IMR-90 (cell line): ENCODE measurements at regions not wholly inside any gene's neighbourhood (a gene's known extent, or its start where the extent isn't known, plus 50 kb on each side); places are given as distances from the start of the nearest gene placed in this dataset.

ENCODE experiments used
- ATAC-seq: fragments of 200-7000 bp; cut with Tn5 transposase; 2 replicates; pipeline ENCODE4 v1.9.1; 2020; ENCODE audit warnings: low read depth, mild to moderate bottlenecking, moderate library complexity
- BruUV-seq: library from RNA; stranded (reverse); fragments of 400-500 nt; replicated peaks from 2 replicates; lab custom pipeline; 2021; lab: Mats Ljungman, UMichigan
- CTCF ChIA-PET: fragments of 300-600 bp; formaldehyde crosslinking; extraction: SDS; loops from one replicate; lab custom pipeline; 2021; ENCODE audit warnings: antibody characterized with exemption; lab: Yijun Ruan, JAX
- POLR2A ChIA-PET: fragments of 300-600 bp; sonication (Branson Sonifier 250); formaldehyde crosslinking; loops from one replicate; lab custom pipeline; 2022; ENCODE audit warnings: antibody characterized with exemption; ENCODE audit not compliant: unreplicated experiment; lab: Charles Lee
- DNase-seq: peaks from one replicate; pipeline ENCODE4 v3.0.0; 2013
- H2AFZ ChIP-seq: replicated peaks from 2 replicates; pipeline ENCODE3; 2013; ENCODE audit warnings: low read length, mild to moderate bottlenecking; ENCODE audit not compliant: poor library complexity
- H2AK5ac ChIP-seq: 2 replicates; pipeline ENCODE4 v1.6.1; 2013; ENCODE audit warnings: low read depth, low read length, inconsistent platforms
- H2AK9ac ChIP-seq: replicated peaks from 2 replicates; pipeline ENCODE3; 2013; ENCODE audit warnings: mild to moderate bottlenecking, low read depth, low read length, moderate library complexity; ENCODE audit not compliant: poor library complexity
- H2BK120ac ChIP-seq: 2 replicates; pipeline ENCODE4 v1.6.1; 2013; ENCODE audit warnings: low read depth, low read length, inconsistent platforms
- H2BK15ac ChIP-seq: 3 replicates; pipeline ENCODE4 v1.6.1; 2013; ENCODE audit warnings: low read depth, low read length, inconsistent platforms
- H2BK20ac ChIP-seq: 2 replicates; pipeline ENCODE4 v1.6.1; 2013; ENCODE audit warnings: low read depth, mild to moderate bottlenecking, inconsistent platforms, low read length, moderate library complexity
- H2BK5ac ChIP-seq: 2 replicates; pipeline ENCODE4 v1.6.1; 2013; ENCODE audit warnings: mild to moderate bottlenecking, low read depth, low read length, inconsistent platforms; ENCODE audit not compliant: poor library complexity, severe bottlenecking
- H3K14ac ChIP-seq: replicated peaks from 2 replicates; pipeline ENCODE4 v1.6.1; 2013; ENCODE audit warnings: low read depth, low read length, inconsistent platforms
- H3K18ac ChIP-seq: 2 replicates; pipeline ENCODE4 v1.6.1; 2013; ENCODE audit warnings: low read depth, low read length, control low read depth
- H3K23ac ChIP-seq: 2 replicates; pipeline ENCODE4 v1.6.1; 2013; ENCODE audit warnings: low read depth, low read length, inconsistent platforms
- H3K27ac ChIP-seq: 2 replicates; pipeline ENCODE4 v1.5.1; 2013; ENCODE audit warnings: mild to moderate bottlenecking, control low read depth, low read length; ENCODE audit not compliant: insufficient read depth
- H3K27me3 ChIP-seq: 2 replicates; pipeline ENCODE4 v1.6.1; 2013; ENCODE audit warnings: low read length; ENCODE audit not compliant: control insufficient read depth, insufficient read depth
- H3K36me3 ChIP-seq: 2 replicates; pipeline ENCODE4 v1.6.1; 2013; ENCODE audit warnings: low read length, mixed read lengths; ENCODE audit not compliant: control insufficient read depth, insufficient read depth
- H3K4ac ChIP-seq: 2 replicates; pipeline ENCODE4 v1.6.1; 2013; ENCODE audit warnings: low read depth, low read length, inconsistent platforms
- H3K4me1 ChIP-seq: 2 replicates; pipeline ENCODE4 v1.6.1; 2013; ENCODE audit warnings: low read length, mixed read lengths; ENCODE audit not compliant: control insufficient read depth, insufficient read depth
- H3K4me2 ChIP-seq: 2 replicates; pipeline ENCODE4 v1.6.1; 2013; ENCODE audit warnings: low read depth, mild to moderate bottlenecking, control low read depth, low read length, moderate library complexity
- H3K4me3 ChIP-seq: 2 replicates; pipeline ENCODE4 v1.5.1; 2013; ENCODE audit warnings: low read depth, mild to moderate bottlenecking, control low read depth, low read length, moderate library complexity; ENCODE audit not compliant: insufficient read depth
- H3K56ac ChIP-seq: 2 replicates; pipeline ENCODE4 v1.6.1; 2013; ENCODE audit warnings: low read length, inconsistent platforms; ENCODE audit not compliant: insufficient read depth; ENCODE audit errors: extremely low read depth
- H3K79me1 ChIP-seq, 2 experiments: 2 replicates each; pipeline ENCODE4 v1.6.1; 2013; ENCODE audit warnings: low read length in 2 of 2, inconsistent platforms in 1 of 2, low read depth in 1 of 2
- H3K9ac ChIP-seq: 2 replicates; pipeline ENCODE4 v1.6.1; 2013; ENCODE audit warnings: low read depth, low read length, control low read depth
- H3K9me1 ChIP-seq: 2 replicates; pipeline ENCODE4 v1.6.1; 2013; ENCODE audit warnings: low read length, inconsistent platforms; ENCODE audit not compliant: insufficient read depth
- H3K9me3 ChIP-seq: 2 replicates; pipeline ENCODE4 v1.6.1; 2013; ENCODE audit warnings: low read length; ENCODE audit not compliant: control insufficient read depth, insufficient read depth
- H4K20me1 ChIP-seq: 2 replicates; pipeline ENCODE4 v1.6.1; 2013; ENCODE audit warnings: low read length, inconsistent platforms; ENCODE audit not compliant: insufficient read depth
- H4K5ac ChIP-seq: 2 replicates; pipeline ENCODE4 v1.6.1; 2013; ENCODE audit warnings: mild to moderate bottlenecking, low read depth, low read length, control low read depth
- H4K8ac ChIP-seq, 2 experiments: 2 replicates each; pipeline ENCODE4 v1.6.1; 2013; ENCODE audit warnings: low read depth in 2 of 2, low read length in 2 of 2, control low read depth in 1 of 2, inconsistent platforms in 1 of 2
- H4K91ac ChIP-seq: 2 replicates; pipeline ENCODE4 v1.6.1; 2013; ENCODE audit warnings: low read depth, low read length, inconsistent platforms; ENCODE audit not compliant: insufficient read depth
- BHLHE40 ChIP-seq: fragments of 150-350 bp; IDR thresholded peaks from 2 replicates; pipeline ENCODE4 v1.6.1; 2016; ENCODE audit warnings: mild to moderate bottlenecking, low read depth, low read length
- CEBPB ChIP-seq: IDR thresholded peaks from 2 replicates; pipeline ENCODE4 v1.6.1; 2012; ENCODE audit warnings: low read depth, low read length, improper control_type of control experiment
- CHD1 ChIP-seq: IDR thresholded peaks from 2 replicates; pipeline ENCODE4 v1.6.1; 2012; ENCODE audit warnings: low read depth, low read length, improper control_type of control experiment
- FOS ChIP-seq: fragments of 150-350 bp; IDR thresholded peaks from 2 replicates; pipeline ENCODE4 v1.6.1; 2016; ENCODE audit warnings: low read depth, low read length
- MAFK ChIP-seq: IDR thresholded peaks from 2 replicates; pipeline ENCODE4 v1.6.1; 2012; ENCODE audit warnings: low read depth, low read length, improper control_type of control experiment
- MAZ ChIP-seq: IDR thresholded peaks from 2 replicates; pipeline ENCODE4 v1.6.1; 2012; ENCODE audit warnings: low read depth, mild to moderate bottlenecking, low read length, improper control_type of control experiment, moderate library complexity, borderline replicate concordance
- NFE2L2 ChIP-seq: fragments of 150-350 bp; IDR thresholded peaks from 2 replicates; pipeline ENCODE4 v1.6.1; 2016; ENCODE audit warnings: low read depth, mild to moderate bottlenecking, low read length
- POLR2A ChIP-seq: IDR thresholded peaks from 2 replicates; pipeline ENCODE4 v1.6.1; 2012; ENCODE audit warnings: mild to moderate bottlenecking, low read depth, low read length
- SMC3 ChIP-seq: fragments of 150-350 bp; IDR thresholded peaks from 2 replicates; pipeline ENCODE4 v1.6.1; 2016; ENCODE audit warnings: low read depth, mild to moderate bottlenecking, antibody characterized with exemption, low read length, moderate library complexity
- dilution Hi-C: fragments of 300-500 bp; cut with HindIII; formaldehyde crosslinking; loops from one replicate; pipeline ENCODE4 v1.14.3; 2018; ENCODE audit warnings: low sequenced_read_pairs; ENCODE audit not compliant: unreplicated experiment
- in situ Hi-C: fragments of 300-500 bp; cut with MboI; formaldehyde crosslinking; loops from 3 replicates; pipeline ENCODE4 v1.14.3; 2019; ENCODE audit warnings: low sequenced_read_pairs, inconsistent platforms, mixed read lengths
- intact Hi-C: fragments of 100-400 bp; cut with micrococcal nuclease; formaldehyde crosslinking; loops from 2 replicates; pipeline ENCODE4 v1.10.0; 2022
- TF ChIP-seq, protein P1 (sequence below): fragments of 150-350 bp; IDR thresholded peaks from 2 replicates; pipeline ENCODE4 v1.6.1; 2017; ENCODE audit warnings: mild to moderate bottlenecking, antibody characterized with exemption, low read length, low read depth
- TF ChIP-seq, protein P2 (sequence below): fragments of 150-350 bp; IDR thresholded peaks from 2 replicates; pipeline ENCODE4 v1.6.1; 2016; ENCODE audit warnings: low read depth, mild to moderate bottlenecking, low read length, moderate library complexity, borderline replicate concordance

DNA sequence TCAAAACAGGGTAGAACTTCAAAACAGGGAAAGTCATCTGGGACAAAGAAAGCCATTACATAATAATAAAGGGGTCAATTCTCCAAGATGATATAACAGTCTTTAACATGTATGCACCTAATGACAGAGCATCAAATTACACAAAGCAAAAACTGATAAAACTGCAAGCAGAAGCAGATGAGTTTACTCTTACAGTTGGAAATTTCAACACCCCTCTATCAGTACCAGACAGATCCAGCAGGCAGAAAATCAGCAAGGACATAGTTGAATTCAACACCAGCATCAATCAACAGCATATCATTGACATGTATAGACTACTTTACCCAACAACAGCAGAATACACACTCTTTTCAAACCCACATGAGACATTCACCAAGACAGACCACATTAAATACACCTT, 233.0 kb upstream of the NEBL start:
- no peaks in the 10 kb centered on the region for H3K4me1 ChIP-seq
- in situ Hi-C loops (no loop called here), dilution Hi-C loops (no loop called here), intact Hi-C loops (no loop called here)
- H2BK20ac ChIP-seq: no peak overlapping the region
- DNase-seq: no peak
- no peaks in the 10 kb centered on the region for H4K20me1 ChIP-seq
- H4K5ac ChIP-seq: no peak overlapping the region
- no peak overlapping the region for H4K8ac ChIP-seq
- H3K36me3 ChIP-seq: no peaks in the 10 kb centered on the region
- H3K27me3 ChIP-seq: no peaks in the 10 kb centered on the region
- H2AFZ ChIP-seq: no peak overlapping the region
- H3K18ac ChIP-seq: no peak overlapping the region
- H3K14ac ChIP-seq: no peak overlapping the region
- ChIA-PET POLR2A (no interaction called here), CTCF (no interaction called here)
- H3K79me1 ChIP-seq: no peaks in the 10 kb centered on the region
- H3K4me3 ChIP-seq: no peak overlapping the region
- no peaks in the 10 kb centered on the region for H3K9me1 ChIP-seq
- H2AK9ac ChIP-seq: no peak overlapping the region
- H2BK120ac ChIP-seq: no peak overlapping the region
- no peak overlapping the region for H3K27ac ChIP-seq
- TF ChIP-seq NFE2L2 (no peak), MAFK (no peak), SMC3 (no peak), FOS (no peak), CHD1 (no peak), MAZ (no peak), BHLHE40 (no peak), POLR2A (no peak), CEBPB (no peak)
- TF ChIP-seq, protein P1, sequence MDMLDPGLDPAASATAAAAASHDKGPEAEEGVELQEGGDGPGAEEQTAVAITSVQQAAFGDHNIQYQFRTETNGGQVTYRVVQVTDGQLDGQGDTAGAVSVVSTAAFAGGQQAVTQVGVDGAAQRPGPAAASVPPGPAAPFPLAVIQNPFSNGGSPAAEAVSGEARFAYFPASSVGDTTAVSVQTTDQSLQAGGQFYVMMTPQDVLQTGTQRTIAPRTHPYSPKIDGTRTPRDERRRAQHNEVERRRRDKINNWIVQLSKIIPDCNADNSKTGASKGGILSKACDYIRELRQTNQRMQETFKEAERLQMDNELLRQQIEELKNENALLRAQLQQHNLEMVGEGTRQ: no peak
- TF ChIP-seq, protein P2, sequence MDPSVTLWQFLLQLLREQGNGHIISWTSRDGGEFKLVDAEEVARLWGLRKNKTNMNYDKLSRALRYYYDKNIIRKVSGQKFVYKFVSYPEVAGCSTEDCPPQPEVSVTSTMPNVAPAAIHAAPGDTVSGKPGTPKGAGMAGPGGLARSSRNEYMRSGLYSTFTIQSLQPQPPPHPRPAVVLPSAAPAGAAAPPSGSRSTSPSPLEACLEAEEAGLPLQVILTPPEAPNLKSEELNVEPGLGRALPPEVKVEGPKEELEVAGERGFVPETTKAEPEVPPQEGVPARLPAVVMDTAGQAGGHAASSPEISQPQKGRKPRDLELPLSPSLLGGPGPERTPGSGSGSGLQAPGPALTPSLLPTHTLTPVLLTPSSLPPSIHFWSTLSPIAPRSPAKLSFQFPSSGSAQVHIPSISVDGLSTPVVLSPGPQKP: no peak
- H3K4me2 ChIP-seq: no peak overlapping the region
- no peak overlapping the region for H2BK5ac ChIP-seq
- BruUV-seq: no TSS peak
- no peak overlapping the region for H3K9ac ChIP-seq
- H3K23ac ChIP-seq: no peak overlapping the region
- no peak overlapping the region for H2AK5ac ChIP-seq
- ATAC-seq: no peak
- no peak overlapping the region for H3K56ac ChIP-seq
- H2BK15ac ChIP-seq: no peak overlapping the region
- no peak overlapping the region for H4K91ac ChIP-seq
- H3K9me3 ChIP-seq: no peaks in the 10 kb centered on the region
- no peak overlapping the region for H3K4ac ChIP-seq
